ENCODE measurements at regions not wholly inside any gene's neighbourhood (a gene's known extent, or its start where the extent isn't known, plus 50 kb on each side); places are given as distances from the start of the nearest gene placed in this dataset.

DNA sequence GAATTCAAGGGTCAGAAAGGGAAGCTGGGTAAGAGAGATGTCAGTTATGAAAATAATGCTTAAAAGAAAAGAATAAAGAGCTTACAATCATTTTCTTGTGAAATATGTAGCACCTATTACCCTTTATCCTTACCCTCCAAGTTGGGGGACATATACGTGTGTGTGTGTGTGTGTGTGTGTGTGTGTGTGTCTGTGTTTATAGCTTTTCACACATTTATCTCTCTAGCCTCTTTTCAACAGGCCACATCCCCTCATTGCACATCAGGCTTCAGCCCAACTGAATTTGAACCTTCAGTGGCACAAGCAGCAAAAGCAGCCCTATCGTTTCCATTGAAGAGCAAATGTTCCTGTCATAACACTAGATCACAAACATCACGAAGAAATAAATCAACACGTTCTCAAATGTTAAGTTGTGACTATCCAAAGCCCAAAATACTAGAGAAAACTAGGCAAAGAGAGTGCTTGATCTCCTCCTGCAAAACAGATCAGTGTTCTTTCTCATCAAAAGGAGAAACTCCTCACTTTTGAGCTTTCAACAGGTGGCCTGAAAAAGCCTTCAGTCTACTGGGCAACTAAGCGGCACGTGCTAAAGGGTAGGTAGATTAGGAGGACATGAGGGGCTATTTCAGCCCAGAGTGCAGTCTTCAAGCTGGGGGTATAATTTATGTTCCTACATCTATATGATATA, 416.4 kb downstream of the EFNA5 start:
- Histone ChIP-seq H4K5ac (ENCODE audit: insufficient read length, low read depth, low read length) (no peak overlapping the region), H2BK12ac (ENCODE audit: insufficient read length, low read depth, low read length) (no peak overlapping the region), H3K23me2 (ENCODE audit: insufficient read length, low read depth, low read length, poor library complexity, severe bottlenecking) (no peaks in the 10 kb centered on the region), H3K9ac (ENCODE audit: extremely low read depth, insufficient read length, low read length) (no peak overlapping the region), H3K27me3 (ENCODE audit: insufficient read depth, low read length) (no peaks in the 10 kb centered on the region), H4K8ac (replicated peaks; ENCODE audit: insufficient read length, low read depth, low read length) (no peak overlapping the region), H3K79me1 (ENCODE audit: insufficient read depth, low read depth, low read length, poor library complexity, severe bottlenecking) (no peaks in the 10 kb centered on the region), H3K18ac (ENCODE audit: insufficient read length, low read depth, low read length) (no peak overlapping the region), H3K56ac (ENCODE audit: insufficient read length, low read depth, low read length) (no peak overlapping the region), H4K91ac (ENCODE audit: insufficient read length, low read depth, low read length) (no peak overlapping the region), H4K20me1 (ENCODE audit: control insufficient read depth, insufficient read depth, insufficient read length) (no peaks in the 10 kb centered on the region), H3K23ac (ENCODE audit: insufficient read length, low read depth, low read length) (no peak overlapping the region), H2BK20ac (ENCODE audit: low read depth, low read length, poor library complexity, severe bottlenecking) (no peak overlapping the region), H2BK15ac (ENCODE audit: low read depth, low read length) (no peak overlapping the region), H2AK5ac (ENCODE audit: insufficient read length, low read length) (no peak overlapping the region), H2BK5ac (ENCODE audit: insufficient read length, low read length) (no peak overlapping the region), H3K27ac (ENCODE audit: insufficient read length, low read depth, low read length) (no peak overlapping the region), H3K4ac (ENCODE audit: low read depth, low read length) (no peak overlapping the region), H3K79me2 (ENCODE audit: insufficient read depth, low read length) (no peaks in the 10 kb centered on the region), H3K4me1 (ENCODE audit: insufficient read depth, low read length) (no peaks in the 10 kb centered on the region), H3T11ph (ENCODE audit: low read length) (no peak overlapping the region), H3K4me2 (ENCODE audit: insufficient read depth, insufficient read length, low read length) (no peak overlapping the region), H3K9me3 (ENCODE audit: control insufficient read depth, low read depth, low read length) (no peaks in the 10 kb centered on the region), H2AFZ (ENCODE audit: low read length) (no peak overlapping the region), H3K14ac (ENCODE audit: insufficient read depth, low read length) (no peak overlapping the region), H2BK120ac (ENCODE audit: low read depth, low read length, poor library complexity, severe bottlenecking) (no peak overlapping the region)
- no peak for DNase-seq
- Mint-ChIP-seq H3K9me3 (peaks cover under 1 to 5% of the 10 kb centered on the region in 2 experiments; a peak in 3 of 5 replicates), H3K27me3 (ENCODE audit: low read depth) (no peaks in the 10 kb centered on the region), H3K36me3 (ENCODE audit: insufficient read depth in 1 of 3, low read depth in 3 of 3) (peaks cover 0 to 3% (median under 1%) of the 10 kb centered on the region in 3 experiments; a peak in 3 of 7 replicates), H3K4me3 (no peak overlapping the region), H3K4me1 (0 out of 4 replicates have a peak, but pooled peaks cover 3 to 5% of the 10 kb centered on the region in 2 experiments), H3K27ac (no peak overlapping the region)
- TF ChIP-seq, protein P1, sequence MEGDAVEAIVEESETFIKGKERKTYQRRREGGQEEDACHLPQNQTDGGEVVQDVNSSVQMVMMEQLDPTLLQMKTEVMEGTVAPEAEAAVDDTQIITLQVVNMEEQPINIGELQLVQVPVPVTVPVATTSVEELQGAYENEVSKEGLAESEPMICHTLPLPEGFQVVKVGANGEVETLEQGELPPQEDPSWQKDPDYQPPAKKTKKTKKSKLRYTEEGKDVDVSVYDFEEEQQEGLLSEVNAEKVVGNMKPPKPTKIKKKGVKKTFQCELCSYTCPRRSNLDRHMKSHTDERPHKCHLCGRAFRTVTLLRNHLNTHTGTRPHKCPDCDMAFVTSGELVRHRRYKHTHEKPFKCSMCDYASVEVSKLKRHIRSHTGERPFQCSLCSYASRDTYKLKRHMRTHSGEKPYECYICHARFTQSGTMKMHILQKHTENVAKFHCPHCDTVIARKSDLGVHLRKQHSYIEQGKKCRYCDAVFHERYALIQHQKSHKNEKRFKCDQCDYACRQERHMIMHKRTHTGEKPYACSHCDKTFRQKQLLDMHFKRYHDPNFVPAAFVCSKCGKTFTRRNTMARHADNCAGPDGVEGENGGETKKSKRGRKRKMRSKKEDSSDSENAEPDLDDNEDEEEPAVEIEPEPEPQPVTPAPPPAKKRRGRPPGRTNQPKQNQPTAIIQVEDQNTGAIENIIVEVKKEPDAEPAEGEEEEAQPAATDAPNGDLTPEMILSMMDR (conservative IDR thresholded peaks at IDR 0.05): no peak
- WGBS (ENCODE audit: extremely low coverage, insufficient read length, low lambda C conversion rate): no CpG with 5 or more reads among the region's 6 CpGs
